MM.1S (cell line): ENCODE measurements at regions not wholly inside any gene's neighbourhood (a gene's known extent, or its start where the extent isn't known, plus 50 kb on each side); places are given as distances from the start of the nearest gene placed in this dataset.

Source experiments
- DNase-seq: peaks from one replicate; pipeline ENCODE4 v3.0.0-alpha.2; 2015
- H2AFZ ChIP-seq: fragments of 300-600 bp; sonication (generic); 2 replicates; pipeline ENCODE4 v1.6.0; 2016; ENCODE audit warnings: antibody characterized with exemption, low read length
- H3F3A ChIP-seq: fragments of 300-600 bp; sonication (generic); 2 replicates; pipeline ENCODE4 v1.6.1; 2016; ENCODE audit warnings: mild to moderate bottlenecking, antibody characterized with exemption, low read length, moderate library complexity, mixed read lengths; ENCODE audit not compliant: insufficient read depth
- H3K27ac ChIP-seq: fragments of 300-600 bp; sonication (generic); 2 replicates; pipeline ENCODE4 v1.5.1; 2016; ENCODE audit warnings: mild to moderate bottlenecking, low read length
- H3K27me3 ChIP-seq: fragments of 300-600 bp; sonication (generic); replicated peaks from 2 replicates; pipeline ENCODE4 v1.6.0; 2016; ENCODE audit warnings: low read length; ENCODE audit not compliant: insufficient read depth
- H3K36me3 ChIP-seq: fragments of 300-600 bp; sonication (generic); replicated peaks from 2 replicates; pipeline ENCODE4 v1.6.1; 2016; ENCODE audit warnings: mild to moderate bottlenecking, low read length, mixed read lengths; ENCODE audit not compliant: insufficient read depth
- H3K4me1 ChIP-seq: fragments of 300-600 bp; sonication (generic); 2 replicates; pipeline ENCODE4 v1.6.1; 2016; ENCODE audit warnings: low read length, mixed read lengths
- H3K4me2 ChIP-seq: fragments of 300-600 bp; sonication (generic); 2 replicates; pipeline ENCODE4 v1.6.0; 2016; ENCODE audit warnings: low read depth, low read length
- H3K4me3 ChIP-seq: fragments of 300-600 bp; sonication (generic); 2 replicates; pipeline ENCODE4 v1.5.1; 2016; ENCODE audit warnings: low read length, mixed read lengths
- H3K79me2 ChIP-seq: fragments of 300-600 bp; sonication (generic); 2 replicates; pipeline ENCODE4 v1.6.1; 2016; ENCODE audit warnings: mixed run types, low read length, mixed read lengths
- H3K9ac ChIP-seq: fragments of 300-600 bp; sonication (generic); 2 replicates; pipeline ENCODE4 v1.6.1; 2016; ENCODE audit warnings: low read length, mixed read lengths
- H3K9me2 ChIP-seq: fragments of 300-600 bp; sonication (generic); replicated peaks from 2 replicates; pipeline ENCODE4 v1.6.1; 2016; ENCODE audit warnings: mild to moderate bottlenecking, low read length, mixed read lengths; ENCODE audit not compliant: insufficient read depth
- H3K9me3 ChIP-seq: fragments of 300-600 bp; sonication (generic); replicated peaks from 2 replicates; pipeline ENCODE4 v1.6.1; 2016; ENCODE audit warnings: mild to moderate bottlenecking, low read length, mixed read lengths; ENCODE audit not compliant: insufficient read depth
- H4K20me1 ChIP-seq: fragments of 300-600 bp; sonication (generic); 2 replicates; pipeline ENCODE4 v1.6.1; 2016; ENCODE audit warnings: mild to moderate bottlenecking, low read length, moderate library complexity, mixed read lengths; ENCODE audit not compliant: insufficient read depth
- EZH2 ChIP-seq: fragments of 300-600 bp; sonication (generic); optimal IDR thresholded peaks from 2 replicates; pipeline ENCODE3; 2017; ENCODE audit warnings: low read depth, mild to moderate bottlenecking, antibody characterized with exemption, low read length, mixed read lengths
- EZH2phosphoT487 ChIP-seq: fragments of 300-600 bp; sonication (generic); IDR thresholded peaks from 2 replicates; pipeline ENCODE4 v1.6.1; 2018; ENCODE audit warnings: antibody characterized with exemption, low read length
- TF ChIP-seq, protein P1 (sequence below): fragments of 300-600 bp; sonication (generic); IDR thresholded peaks from 2 replicates; pipeline ENCODE4 v1.5.1; 2016; ENCODE audit warnings: antibody characterized with exemption, low read length, mixed read lengths

DNA sequence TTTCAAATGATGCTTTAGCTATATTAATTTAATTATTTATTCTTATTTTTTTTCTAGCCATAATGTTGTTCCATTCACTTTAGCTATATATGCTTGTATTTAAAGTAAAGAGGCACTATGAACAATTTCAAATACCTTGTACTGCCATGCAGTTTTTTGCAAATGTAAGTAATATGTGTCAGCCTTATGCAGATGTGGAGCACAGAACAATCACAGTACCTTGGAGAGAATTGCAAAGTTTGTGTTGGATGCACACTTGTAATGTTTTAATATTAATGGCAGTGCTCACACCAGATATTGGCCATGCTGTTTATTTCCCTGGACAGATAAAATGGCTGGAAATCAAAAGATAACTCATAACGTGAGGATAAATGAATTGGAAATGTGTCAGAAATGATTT, 663.5 kb upstream of the SEMA3D start:
- Histone ChIP-seq H3K4me3 (no peak overlapping the region), H3K36me3 (no peaks in the 10 kb centered on the region), H3K9me3 (no peaks in the 10 kb centered on the region), H3K4me2 (no peak overlapping the region), H3K9me2 (no peaks in the 10 kb centered on the region), H4K20me1 (no peaks in the 10 kb centered on the region), H3K79me2 (no peaks in the 10 kb centered on the region), H3K27ac (no peak overlapping the region), H3K27me3 (no peaks in the 10 kb centered on the region), H3K9ac (no peak overlapping the region), H3K4me1 (no peaks in the 10 kb centered on the region), H3F3A (no peaks in the 10 kb centered on the region), H2AFZ (no peak overlapping the region)
- no peak for DNase-seq
- TF ChIP-seq, protein P1, sequence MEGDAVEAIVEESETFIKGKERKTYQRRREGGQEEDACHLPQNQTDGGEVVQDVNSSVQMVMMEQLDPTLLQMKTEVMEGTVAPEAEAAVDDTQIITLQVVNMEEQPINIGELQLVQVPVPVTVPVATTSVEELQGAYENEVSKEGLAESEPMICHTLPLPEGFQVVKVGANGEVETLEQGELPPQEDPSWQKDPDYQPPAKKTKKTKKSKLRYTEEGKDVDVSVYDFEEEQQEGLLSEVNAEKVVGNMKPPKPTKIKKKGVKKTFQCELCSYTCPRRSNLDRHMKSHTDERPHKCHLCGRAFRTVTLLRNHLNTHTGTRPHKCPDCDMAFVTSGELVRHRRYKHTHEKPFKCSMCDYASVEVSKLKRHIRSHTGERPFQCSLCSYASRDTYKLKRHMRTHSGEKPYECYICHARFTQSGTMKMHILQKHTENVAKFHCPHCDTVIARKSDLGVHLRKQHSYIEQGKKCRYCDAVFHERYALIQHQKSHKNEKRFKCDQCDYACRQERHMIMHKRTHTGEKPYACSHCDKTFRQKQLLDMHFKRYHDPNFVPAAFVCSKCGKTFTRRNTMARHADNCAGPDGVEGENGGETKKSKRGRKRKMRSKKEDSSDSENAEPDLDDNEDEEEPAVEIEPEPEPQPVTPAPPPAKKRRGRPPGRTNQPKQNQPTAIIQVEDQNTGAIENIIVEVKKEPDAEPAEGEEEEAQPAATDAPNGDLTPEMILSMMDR, result no peak
- TF ChIP-seq EZH2phosphoT487 (no peak), EZH2 (no peak)

DNA sequence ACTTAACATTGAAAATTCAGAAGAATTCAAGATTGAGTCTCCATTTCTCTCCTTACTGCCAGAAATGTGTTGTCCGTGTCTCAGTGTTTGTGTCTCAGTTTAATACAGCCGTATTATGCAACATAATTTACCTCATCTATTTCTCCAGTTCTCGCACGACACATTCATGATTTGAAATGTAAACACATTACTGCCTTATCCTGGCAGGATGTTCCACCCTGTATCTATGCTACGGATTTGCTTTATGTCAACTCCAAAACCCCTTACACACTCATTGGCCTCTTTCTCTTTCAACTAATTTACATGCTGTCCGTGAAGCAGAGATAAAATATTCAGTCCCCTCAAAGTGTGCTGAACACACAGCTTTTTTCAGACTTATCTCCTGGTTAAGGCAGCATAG, 653.7 kb upstream of the SEMA3D start:
- Histone ChIP-seq H3K9me2 (no peaks in the 10 kb centered on the region), H3K27ac (no peak overlapping the region), H3K36me3 (no peaks in the 10 kb centered on the region), H3K9ac (no peak overlapping the region), H3K4me3 (no peak overlapping the region), H3K79me2 (no peaks in the 10 kb centered on the region), H3K4me1 (no peaks in the 10 kb centered on the region), H3K27me3 (no peaks in the 10 kb centered on the region), H3K4me2 (no peak overlapping the region), H4K20me1 (no peaks in the 10 kb centered on the region), H3K9me3 (no peaks in the 10 kb centered on the region), H2AFZ (no peak overlapping the region), H3F3A (no peaks in the 10 kb centered on the region)
- no peak for DNase-seq
- TF ChIP-seq EZH2phosphoT487 (no peak), EZH2 (no peak)
- TF ChIP-seq, protein P1, result no peak

DNA sequence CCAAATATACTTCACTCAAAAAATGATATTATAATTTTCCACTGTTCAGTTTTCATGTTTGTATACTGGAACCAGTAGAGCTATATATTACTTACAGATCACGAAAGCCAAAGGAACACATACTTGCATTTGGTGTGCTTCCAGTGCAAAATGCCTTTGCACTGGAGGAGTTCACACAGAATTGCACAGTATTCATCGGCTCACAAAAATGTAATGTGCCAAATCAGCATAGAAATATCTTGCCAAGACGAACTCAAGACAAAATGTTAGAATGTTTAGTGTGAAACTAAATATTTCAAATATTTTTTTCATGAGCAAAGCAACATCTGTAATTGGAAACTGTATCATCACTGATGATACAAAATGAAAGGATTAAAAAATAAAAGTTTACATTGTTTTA, 646.2 kb upstream of the SEMA3D start:
- Histone ChIP-seq H3F3A (no peaks in the 10 kb centered on the region), H3K4me2 (no peak overlapping the region)
- TF ChIP-seq, protein P1, result no peak
- TF ChIP-seq EZH2 (no peak), EZH2phosphoT487 (no peak)

DNA sequence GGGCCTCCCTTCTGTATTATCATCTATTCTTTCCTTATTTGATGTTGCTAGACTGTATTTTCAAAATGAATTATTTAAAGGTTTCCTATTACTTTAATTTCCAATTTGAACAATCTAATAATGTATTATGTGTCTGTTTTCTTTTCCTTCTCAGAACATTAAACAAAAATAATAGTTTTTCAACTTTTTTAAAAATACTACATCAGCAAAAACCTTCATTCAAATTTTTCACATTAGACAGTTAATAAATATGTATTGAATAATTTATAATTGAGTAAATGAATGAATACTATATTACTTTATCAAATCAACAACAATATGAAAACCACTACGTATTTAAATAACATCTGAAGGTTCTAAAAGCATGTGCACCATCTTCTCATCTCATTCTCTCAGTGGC, 644.1 kb upstream of the SEMA3D start:
- Histone ChIP-seq H3K9me3 (no peaks in the 10 kb centered on the region), H3K9ac (no peak overlapping the region), H3K4me3 (no peak overlapping the region), H3K36me3 (no peaks in the 10 kb centered on the region), H3F3A (no peaks in the 10 kb centered on the region), H3K4me1 (no peaks in the 10 kb centered on the region), H4K20me1 (no peaks in the 10 kb centered on the region), H3K4me2 (no peak overlapping the region), H3K27ac (no peak overlapping the region), H3K27me3 (no peaks in the 10 kb centered on the region), H2AFZ (no peak overlapping the region), H3K79me2 (no peaks in the 10 kb centered on the region), H3K9me2 (no peaks in the 10 kb centered on the region)
- TF ChIP-seq, protein P1, result no peak
- TF ChIP-seq EZH2phosphoT487 (no peak), EZH2 (no peak)
- DNase-seq, result no peak

More for the DNA sequence above, 646.2 kb upstream of the SEMA3D start:
- Histone ChIP-seq H3K27me3 (no peaks in the 10 kb centered on the region), H3K9ac (no peak overlapping the region), H4K20me1 (no peaks in the 10 kb centered on the region), H3K36me3 (no peaks in the 10 kb centered on the region), H3K27ac (no peak overlapping the region), H2AFZ (no peak overlapping the region), H3K9me3 (no peaks in the 10 kb centered on the region), H3K4me1 (no peaks in the 10 kb centered on the region), H3K79me2 (no peaks in the 10 kb centered on the region), H3K4me3 (no peak overlapping the region), H3K9me2 (no peaks in the 10 kb centered on the region)
- no peak for DNase-seq
